HuH-7.5 (cell line): ENCODE measurements at regions not wholly inside any gene's neighbourhood (a gene's known extent, or its start where the extent isn't known, plus 50 kb on each side); places are given as distances from the start of the nearest gene placed in this dataset.

ENCODE experiments used
- DNase-seq: peaks from one replicate; pipeline ENCODE4 v3.0.0; 2011; ENCODE audit warnings: low spot score

GRCh38 chr1:115577513-115577912 is 64.3 kb upstream of the VANGL1 start:
- no peak for DNase-seq

- no peak for DNase-seq
Measured at GRCh38 chr1:115575661-115576060, 66.1 kb upstream of the VANGL1 start.

GRCh38 chr1:115572710-115573109 is 69.1 kb upstream of the VANGL1 start:
- DNase-seq, result no peak

- DNase-seq, result no peak
Measured at GRCh38 chr1:115567431-115567830, 74.3 kb upstream of the VANGL1 start.

- no peak for DNase-seq
Measured at GRCh38 chr1:115565791-115566190, 76.0 kb upstream of the VANGL1 start.

- DNase-seq, result no peak
Measured at GRCh38 chr1:115565353-115565752, 76.4 kb upstream of the VANGL1 start.

GRCh38 chr1:115564201-115564600 is 77.6 kb upstream of the VANGL1 start:
- no peak for DNase-seq

GRCh38 chr1:115560027-115560426 is 81.7 kb upstream of the VANGL1 start:
- DNase-seq, result no peak

GRCh38 chr1:115558275-115558674 is 83.5 kb upstream of the VANGL1 start:
- no peak for DNase-seq

- no peak for DNase-seq
Measured at GRCh38 chr1:115557715-115558114, 84.1 kb upstream of the VANGL1 start.

GRCh38 chr1:115556236-115556635 is 85.5 kb upstream of the VANGL1 start:
- DNase-seq, result no peak

- no peak for DNase-seq
Measured at GRCh38 chr1:115555446-115555845, 86.3 kb upstream of the VANGL1 start.

- no peak for DNase-seq
Measured at GRCh38 chr1:115547696-115548095, 94.1 kb upstream of the VANGL1 start.

- no peak for DNase-seq
Measured at GRCh38 chr1:115546846-115547245, 94.9 kb upstream of the VANGL1 start.

- peak; percentile 49 for DNase-seq
Measured at GRCh38 chr1:115545791-115546733, 95.7 kb upstream of the VANGL1 start.

- no peak for DNase-seq
Measured at GRCh38 chr1:115545096-115545720, 96.6 kb upstream of the VANGL1 start.

GRCh38 chr1:115544131-115544530 is 97.6 kb upstream of the VANGL1 start:
- no peak for DNase-seq

- DNase-seq, result no peak
Measured at GRCh38 chr1:115543247-115543646, 98.5 kb upstream of the VANGL1 start.

GRCh38 chr1:115539736-115540135 is 102.0 kb upstream of the VANGL1 start:
- DNase-seq, result no peak

GRCh38 chr1:115539061-115539460 is 102.7 kb upstream of the VANGL1 start:
- DNase-seq, result no peak

- no peak for DNase-seq
Measured at GRCh38 chr1:115538579-115538978, 103.2 kb upstream of the VANGL1 start.

- no peak for DNase-seq
Measured at GRCh38 chr1:115537415-115537814, 104.4 kb upstream of the VANGL1 start.

- no peak for DNase-seq
Measured at GRCh38 chr1:115536279-115536816, 105.4 kb upstream of the VANGL1 start.
